CD4-positive, alpha-beta T cell (primary cell): ENCODE measurements at regions not wholly inside any gene's neighbourhood (a gene's known extent, or its start where the extent isn't known, plus 50 kb on each side); places are given as distances from the start of the nearest gene placed in this dataset.

ENCODE experiments used
- ATAC-seq: fragments of 200-7000 bp; cut with Tn5 transposase; one replicate; pipeline ENCODE4 v1.10.0; 2022; ENCODE audit warnings: mild to moderate bottlenecking; ENCODE audit not compliant: poor library complexity
- CTCF ChIA-PET: fragments of 350-600 bp; sonication (Branson Sonifier 250); formaldehyde crosslinking; loops from one replicate; lab custom pipeline; 2021; ENCODE audit warnings: antibody characterized with exemption, inconsistent platforms; lab: Charles Lee
- POLR2A ChIA-PET: fragments of 350-600 bp; sonication (Branson Sonifier 250); formaldehyde crosslinking; loops from one replicate; lab custom pipeline; 2021; ENCODE audit warnings: antibody characterized with exemption, inconsistent platforms; lab: Charles Lee
- DNase-seq, 14 experiments: peaks; one replicate each; pipeline ENCODE4 v3.0.0-alpha.2; 2013 to 2020; ENCODE audit warnings: mixed read lengths in 2 of 14
- H3K27ac ChIP-seq, 2 donors: one replicate each; pipeline versions ENCODE4 v1.5.1 to v1.7.0; 2013; ENCODE audit warnings: low read length in 2 of 2, low read depth in 1 of 2, mild to moderate bottlenecking in 1 of 2
- H3K27me3 ChIP-seq, 2 experiments: 1 replicate in 1 of 2; 2 replicates in 1 of 2; pipeline versions ENCODE4 v1.6.1 to v1.7.0; 2013; ENCODE audit warnings: low read length in 2 of 2, control low read depth in 1 of 2, mild to moderate bottlenecking in 1 of 2, moderate library complexity in 1 of 2; ENCODE audit not compliant: insufficient read depth in 2 of 2, control insufficient read depth in 1 of 2
- H3K36me3 ChIP-seq: one replicate; pipeline ENCODE4 v1.6.1; 2013; ENCODE audit warnings: low read length, control low read depth; ENCODE audit not compliant: insufficient read depth
- H3K4me1 ChIP-seq: one replicate; pipeline ENCODE4 v1.6.1; 2013; ENCODE audit warnings: low read length, control low read depth; ENCODE audit not compliant: insufficient read depth
- H3K4me3 ChIP-seq: one replicate; pipeline ENCODE4 v1.5.1; 2013; ENCODE audit warnings: mild to moderate bottlenecking, low read length, moderate library complexity
- H3K9me3 ChIP-seq, 2 experiments: 1 replicate in 1 of 2; 2 replicates in 1 of 2; pipeline versions ENCODE4 v1.6.1 to v1.7.0; 2013; ENCODE audit warnings: low read length in 2 of 2, mild to moderate bottlenecking in 2 of 2, control low read depth in 1 of 2, moderate library complexity in 1 of 2; ENCODE audit not compliant: control insufficient read depth in 1 of 2, insufficient read depth in 1 of 2
- H3K27ac Mint-ChIP-seq: one replicate; pipeline ENCODE4 v1.8.0; 2020; ENCODE audit warnings: mixed read lengths
- H3K27me3 Mint-ChIP-seq: one replicate; pipeline ENCODE4 v1.8.0; 2021; ENCODE audit warnings: mixed read lengths
- H3K36me3 Mint-ChIP-seq: one replicate; pipeline ENCODE4 v1.8.0; 2021; ENCODE audit warnings: low read depth, mixed read lengths
- H3K4me1 Mint-ChIP-seq: one replicate; pipeline ENCODE4 v1.8.0; 2021; ENCODE audit warnings: low read depth, mixed read lengths
- H3K4me3 Mint-ChIP-seq: one replicate; pipeline ENCODE4 v1.8.0; 2020; ENCODE audit warnings: mild to moderate bottlenecking, mixed read lengths
- H3K9me3 Mint-ChIP-seq: one replicate; pipeline ENCODE4 v1.8.0; 2020; ENCODE audit warnings: mixed read lengths
- CTCF ChIP-seq: fragments of 200-600 bp; IDR thresholded peaks from one replicate; pipeline ENCODE4 v1.8.0; 2022; ENCODE audit warnings: antibody characterized with exemption, mild to moderate bottlenecking
- intact Hi-C, 2 experiments: fragments of 100-400 bp; cut with DNase I in 1 of 2; cut with micrococcal nuclease in 1 of 2; formaldehyde crosslinking; loops; one replicate each; pipeline versions ENCODE4 v1.15.1 to v1.9.0; 2023 to 2025; cut with DNase I, micrococcal nuclease

GRCh38 chr5:71922584-71923106 is 184.6 kb upstream of the MAP1B start:
- no peaks in the 10 kb centered on the region for H3K36me3 ChIP-seq
- intact Hi-C loops = no loop called here
- peaks cover 13% of the 10 kb centered on the region for H3K9me3 Mint-ChIP-seq

GRCh38 chr5:71923755-71924154 is 183.5 kb upstream of the MAP1B start:
- DNase-seq (no peak), ATAC-seq (no peak)
- Histone ChIP-seq H3K4me1 (no peaks in the 10 kb centered on the region), H3K4me3 (no peak overlapping the region), H3K27ac (no peak overlapping the region), H3K27me3 (no peaks in the 10 kb centered on the region), H3K36me3 (no peaks in the 10 kb centered on the region), H3K9me3 (peaks cover 0 to 8% of the 10 kb centered on the region in 2 experiments)
- Mint-ChIP-seq H3K36me3 (no peaks in the 10 kb centered on the region), H3K27me3 (peaks cover 20% of the 10 kb centered on the region), H3K9me3 (peaks cover 13% of the 10 kb centered on the region), H3K4me1 (no peaks in the 10 kb centered on the region), H3K27ac (no peak overlapping the region), H3K4me3 (no peak overlapping the region)
- intact Hi-C loops = no loop called here
- ChIA-PET POLR2A (no interaction called here), CTCF (no interaction called here)
- TF ChIP-seq CTCF = no peak

More at GRCh38 chr5:71922584-71923106, 184.6 kb upstream of the MAP1B start:
- no peak for ATAC-seq
- no peak overlapping the region for H3K4me3 Mint-ChIP-seq
- Histone ChIP-seq H3K4me1 (no peaks in the 10 kb centered on the region), H3K9me3 (peaks cover 0 to 8% of the 10 kb centered on the region in 2 experiments), H3K27me3 (no peaks in the 10 kb centered on the region), H3K4me3 (no peak overlapping the region), H3K27ac (no peak overlapping the region)
- ChIA-PET POLR2A (no interaction called here), CTCF (no interaction called here)
- no peak overlapping the region for H3K27ac Mint-ChIP-seq
- H3K27me3 Mint-ChIP-seq = peaks cover 22% of the 10 kb centered on the region
- no peaks in the 10 kb centered on the region for H3K4me1 Mint-ChIP-seq
- DNase-seq = no peak
- no peaks in the 10 kb centered on the region for H3K36me3 Mint-ChIP-seq
- no peak for TF ChIP-seq CTCF

- POLR2A ChIA-PET = no interaction called here
- H3K4me1 ChIP-seq = no peaks in the 10 kb centered on the region
- CTCF ChIA-PET = no interaction called here
- H3K9me3 ChIP-seq = peaks cover 0 to 8% of the 10 kb centered on the region in 2 experiments
- Mint-ChIP-seq H3K9me3 (peaks cover 13% of the 10 kb centered on the region), H3K27me3 (peaks cover 23% of the 10 kb centered on the region), H3K4me1 (no peaks in the 10 kb centered on the region), H3K27ac (no peak overlapping the region), H3K36me3 (no peaks in the 10 kb centered on the region), H3K4me3 (no peak overlapping the region)
- intact Hi-C loops = no loop called here
- DNase-seq (no peak), ATAC-seq (no peak)
- H3K36me3 ChIP-seq = no peaks in the 10 kb centered on the region
- no peak overlapping the region for H3K27ac ChIP-seq
- no peak overlapping the region for H3K4me3 ChIP-seq
- no peaks in the 10 kb centered on the region for H3K27me3 ChIP-seq
- TF ChIP-seq CTCF = no peak
These were observed 182.9 kb upstream of the MAP1B start for GRCh38 chr5:71924325-71924724.
